HG03520 (cell line): ENCODE measurements at regions not wholly inside any gene's neighbourhood (a gene's known extent, or its start where the extent isn't known, plus 50 kb on each side); places are given as distances from the start of the nearest gene placed in this dataset.
"Not testable (repeated sequence)": the region's sequence is repeated elsewhere in the genome, so short reads cannot be mapped to it uniquely, and the experiment has no call there.

Source experiments
- ATAC-seq: cut with Tn5 transposase; IDR thresholded peaks from one replicate; pipeline ENCODE4 v1.9.1; 2021; ENCODE audit warnings: mild to moderate bottlenecking, moderate library complexity; ENCODE audit not compliant: unreplicated experiment

GRCh38 chrX:44785652-44786051 lies 58.2 kb upstream of the DUSP21 start:
- no peak for ATAC-seq

GRCh38 chrX:44784241-44784640 lies 59.6 kb upstream of the DUSP21 start:
- no peak for ATAC-seq

- no peak for ATAC-seq
Observed at GRCh38 chrX:44778254-44778653, 65.6 kb upstream of the DUSP21 start.

- ATAC-seq: no peak
Observed at GRCh38 chrX:44775726-44776125, 68.1 kb upstream of the DUSP21 start.

- ATAC-seq: not testable (repeated sequence)
Observed at GRCh38 chrX:44774066-44774465, 69.8 kb upstream of the DUSP21 start.

GRCh38 chrX:44770121-44770520 lies 73.7 kb upstream of the DUSP21 start:
- ATAC-seq: no peak

GRCh38 chrX:44767308-44767707 lies 76.5 kb upstream of the DUSP21 start:
- ATAC-seq: no peak

GRCh38 chrX:44765556-44765955 lies 78.3 kb upstream of the DUSP21 start:
- ATAC-seq: no peak

- ATAC-seq: no peak
Observed at GRCh38 chrX:44747969-44748368, 95.9 kb upstream of the DUSP21 start.

GRCh38 chrX:44747317-44747716 lies 96.5 kb upstream of the DUSP21 start:
- ATAC-seq: no peak

- ATAC-seq: no peak
Observed at GRCh38 chrX:44744799-44745198, 99.0 kb upstream of the DUSP21 start.

GRCh38 chrX:44742480-44743155 lies 101.2 kb upstream of the DUSP21 start:
- ATAC-seq: no peak

GRCh38 chrX:44741859-44742258 lies 102.0 kb upstream of the DUSP21 start:
- ATAC-seq: not testable (repeated sequence)

- ATAC-seq: not testable (repeated sequence)
Observed at GRCh38 chrX:44741458-44741857, 102.4 kb upstream of the DUSP21 start.

GRCh38 chrX:44735498-44735897 lies 108.3 kb upstream of the DUSP21 start:
- no peak for ATAC-seq

- ATAC-seq: no peak
Observed at GRCh38 chrX:44733931-44734330, 109.9 kb upstream of the DUSP21 start.

GRCh38 chrX:44731160-44731559 lies 112.7 kb upstream of the DUSP21 start:
- no peak for ATAC-seq

GRCh38 chrX:44723426-44723825 lies 120.4 kb upstream of the DUSP21 start:
- ATAC-seq: no peak

GRCh38 chrX:44708470-44708869 lies 135.4 kb upstream of the DUSP21 start:
- no peak for ATAC-seq

- no peak for ATAC-seq
Observed at GRCh38 chrX:44705817-44706551, 137.8 kb upstream of the DUSP21 start.

- no peak for ATAC-seq
Observed at GRCh38 chrX:44698357-44698756, 145.5 kb upstream of the DUSP21 start.

GRCh38 chrX:44693255-44693654 lies 150.6 kb upstream of the DUSP21 start:
- no peak for ATAC-seq

- ATAC-seq: no peak
Observed at GRCh38 chrX:44690129-44690528, 147.5 kb upstream of the FUNDC1 start.
